KMS-11 (cell line): ENCODE measurements at regions not wholly inside any gene's neighbourhood (a gene's known extent, or its start where the extent isn't known, plus 50 kb on each side); places are given as distances from the start of the nearest gene placed in this dataset.

Source experiments
- H2AFZ ChIP-seq: fragments of 200-600 bp; sonication (generic); 2 replicates; pipeline ENCODE4 v1.6.1; 2016; ENCODE audit warnings: antibody characterized with exemption, mixed run types, low read depth
- H3K27ac ChIP-seq: fragments of 200-600 bp; sonication (generic); 2 replicates; pipeline ENCODE4 v1.6.1; 2016; ENCODE audit warnings: mild to moderate bottlenecking, mixed run types
- H3K27me3 ChIP-seq: fragments of 200-600 bp; sonication (generic); 2 replicates; pipeline ENCODE4 v1.6.1; 2017; ENCODE audit warnings: mild to moderate bottlenecking, low read depth, mixed run types, moderate library complexity; ENCODE audit not compliant: insufficient read depth
- H3K36me3 ChIP-seq: fragments of 200-600 bp; sonication (generic); 2 replicates; pipeline ENCODE4 v1.6.1; 2017; ENCODE audit warnings: mild to moderate bottlenecking, mixed run types; ENCODE audit not compliant: insufficient read depth
- H3K4me1 ChIP-seq: fragments of 200-600 bp; sonication (generic); 2 replicates; pipeline ENCODE4 v1.6.1; 2016; ENCODE audit warnings: mild to moderate bottlenecking, low read depth, mixed run types; ENCODE audit not compliant: poor library complexity, severe bottlenecking
- H3K4me2 ChIP-seq: fragments of 200-600 bp; sonication (generic); 2 replicates; pipeline ENCODE4 v1.7.0; 2016; ENCODE audit warnings: mild to moderate bottlenecking, mixed run types
- H3K4me3 ChIP-seq: fragments of 200-600 bp; sonication (generic); IDR thresholded peaks from 2 replicates; pipeline ENCODE4 v1.6.1; 2017; ENCODE audit warnings: low read depth, low read length, mixed read lengths; ENCODE audit not compliant: insufficient read depth
- H3K79me2 ChIP-seq: fragments of 200-600 bp; sonication (generic); 2 replicates; pipeline ENCODE4 v1.6.1; 2016; ENCODE audit warnings: low read depth, mixed run types; ENCODE audit not compliant: insufficient read depth
- H3K9ac ChIP-seq: fragments of 200-600 bp; sonication (generic); 2 replicates; pipeline ENCODE4 v1.6.1; 2016; ENCODE audit warnings: mild to moderate bottlenecking, mixed run types
- H4K20me1 ChIP-seq: fragments of 200-600 bp; sonication (generic); 2 replicates; pipeline ENCODE4 v1.6.1; 2016; ENCODE audit warnings: mild to moderate bottlenecking, mixed run types; ENCODE audit not compliant: insufficient read depth
- TF ChIP-seq, protein P1 (sequence below): fragments of 200-600 bp; sonication (generic); conservative IDR thresholded peaks from 2 replicates; pipeline ENCODE4 v1.6.1; 2017; ENCODE audit warnings: low read depth, mild to moderate bottlenecking, antibody characterized with exemption, low read length, moderate library complexity, mixed read lengths

DNA sequence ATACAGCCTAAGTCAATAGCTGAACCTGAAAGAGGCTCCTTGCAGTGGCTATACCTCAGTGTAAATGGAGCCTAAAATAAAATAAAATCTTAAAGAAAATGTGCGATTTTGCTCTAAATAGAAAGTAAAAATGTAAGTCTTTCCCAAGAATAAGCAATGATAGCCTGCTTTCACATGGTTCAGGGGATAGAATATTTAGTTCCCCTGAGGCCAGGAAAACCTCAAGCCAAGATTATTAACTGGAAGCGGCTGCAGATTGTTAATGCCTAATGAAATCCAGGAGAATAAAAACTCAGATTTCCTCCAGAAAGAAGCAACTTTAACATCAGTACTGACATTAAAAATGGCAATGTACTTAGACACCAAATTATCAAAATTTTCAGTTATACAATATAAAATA is 463.7 kb downstream of the CYLC2 start:
- no peak overlapping the region for H3K4me2 ChIP-seq
- no peak overlapping the region for H2AFZ ChIP-seq
- H4K20me1 ChIP-seq, result no peaks in the 10 kb centered on the region
- H3K27ac ChIP-seq, result no peak overlapping the region
- no peaks in the 10 kb centered on the region for H3K4me1 ChIP-seq
- H3K79me2 ChIP-seq, result no peaks in the 10 kb centered on the region
- H3K36me3 ChIP-seq, result no peaks in the 10 kb centered on the region
- TF ChIP-seq, protein P1, sequence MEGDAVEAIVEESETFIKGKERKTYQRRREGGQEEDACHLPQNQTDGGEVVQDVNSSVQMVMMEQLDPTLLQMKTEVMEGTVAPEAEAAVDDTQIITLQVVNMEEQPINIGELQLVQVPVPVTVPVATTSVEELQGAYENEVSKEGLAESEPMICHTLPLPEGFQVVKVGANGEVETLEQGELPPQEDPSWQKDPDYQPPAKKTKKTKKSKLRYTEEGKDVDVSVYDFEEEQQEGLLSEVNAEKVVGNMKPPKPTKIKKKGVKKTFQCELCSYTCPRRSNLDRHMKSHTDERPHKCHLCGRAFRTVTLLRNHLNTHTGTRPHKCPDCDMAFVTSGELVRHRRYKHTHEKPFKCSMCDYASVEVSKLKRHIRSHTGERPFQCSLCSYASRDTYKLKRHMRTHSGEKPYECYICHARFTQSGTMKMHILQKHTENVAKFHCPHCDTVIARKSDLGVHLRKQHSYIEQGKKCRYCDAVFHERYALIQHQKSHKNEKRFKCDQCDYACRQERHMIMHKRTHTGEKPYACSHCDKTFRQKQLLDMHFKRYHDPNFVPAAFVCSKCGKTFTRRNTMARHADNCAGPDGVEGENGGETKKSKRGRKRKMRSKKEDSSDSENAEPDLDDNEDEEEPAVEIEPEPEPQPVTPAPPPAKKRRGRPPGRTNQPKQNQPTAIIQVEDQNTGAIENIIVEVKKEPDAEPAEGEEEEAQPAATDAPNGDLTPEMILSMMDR, result no peak
- no peaks in the 10 kb centered on the region for H3K27me3 ChIP-seq
- H3K9ac ChIP-seq, result no peak overlapping the region
- no peak overlapping the region for H3K4me3 ChIP-seq

DNA sequence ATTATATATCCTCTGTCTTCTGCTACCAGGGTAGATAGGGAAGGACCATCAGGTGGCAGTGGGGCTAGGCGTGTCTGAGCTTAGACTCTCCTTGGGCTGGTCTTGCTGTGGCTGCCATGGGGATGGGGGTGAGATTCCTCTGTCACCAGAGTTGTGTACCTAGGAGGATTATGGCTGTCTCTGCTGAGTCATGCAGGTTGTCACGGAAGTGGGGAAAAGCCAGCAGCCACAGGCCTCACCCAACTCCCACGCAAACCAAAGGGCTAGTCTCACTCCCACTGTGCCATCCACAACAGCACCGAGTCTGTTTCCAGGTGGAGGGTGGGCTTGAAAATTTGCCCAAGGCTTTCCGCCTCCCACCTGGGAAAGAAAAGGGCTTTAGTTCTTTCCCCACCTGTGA is 476.1 kb downstream of the CYLC2 start:
- TF ChIP-seq, protein P1, result no peak
- H3K79me2 ChIP-seq, result no peaks in the 10 kb centered on the region
- no peak overlapping the region for H3K27ac ChIP-seq
- no peaks in the 10 kb centered on the region for H3K36me3 ChIP-seq
- H4K20me1 ChIP-seq, result no peaks in the 10 kb centered on the region
- H3K4me3 ChIP-seq, result no peak overlapping the region
- H3K4me1 ChIP-seq, result peaks cover 18% of the 10 kb centered on the region
- H3K27me3 ChIP-seq, result no peaks in the 10 kb centered on the region
- H3K4me2 ChIP-seq, result no peak overlapping the region
- no peak overlapping the region for H2AFZ ChIP-seq
- no peak overlapping the region for H3K9ac ChIP-seq

DNA sequence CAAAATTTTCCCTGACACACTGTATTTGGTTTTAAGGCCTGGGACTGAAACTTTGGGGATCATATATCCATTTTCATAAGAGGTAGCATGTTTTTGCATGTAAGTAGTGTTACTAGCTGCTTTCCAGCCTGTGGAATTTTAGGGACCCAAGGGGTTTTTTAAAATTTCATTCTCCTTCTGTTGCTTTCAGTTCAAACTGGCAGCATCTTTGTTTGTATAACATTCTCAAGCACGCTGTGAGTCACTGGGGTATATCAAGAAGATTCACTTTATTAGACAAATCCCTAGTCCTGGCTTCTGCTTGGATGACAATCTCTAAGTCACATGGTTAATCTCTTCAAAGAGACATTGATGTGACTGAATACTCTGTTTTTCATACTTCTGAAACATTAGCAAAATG is 479.0 kb downstream of the CYLC2 start:
- Histone ChIP-seq H3K27me3 (no peaks in the 10 kb centered on the region), H3K4me2 (no peak overlapping the region), H2AFZ (no peak overlapping the region), H3K4me3 (no peak overlapping the region), H4K20me1 (no peaks in the 10 kb centered on the region), H3K36me3 (no peaks in the 10 kb centered on the region), H3K4me1 (peaks cover 5% of the 10 kb centered on the region), H3K27ac (no peak overlapping the region), H3K79me2 (no peaks in the 10 kb centered on the region), H3K9ac (no peak overlapping the region)
- TF ChIP-seq, protein P1, result no peak

DNA sequence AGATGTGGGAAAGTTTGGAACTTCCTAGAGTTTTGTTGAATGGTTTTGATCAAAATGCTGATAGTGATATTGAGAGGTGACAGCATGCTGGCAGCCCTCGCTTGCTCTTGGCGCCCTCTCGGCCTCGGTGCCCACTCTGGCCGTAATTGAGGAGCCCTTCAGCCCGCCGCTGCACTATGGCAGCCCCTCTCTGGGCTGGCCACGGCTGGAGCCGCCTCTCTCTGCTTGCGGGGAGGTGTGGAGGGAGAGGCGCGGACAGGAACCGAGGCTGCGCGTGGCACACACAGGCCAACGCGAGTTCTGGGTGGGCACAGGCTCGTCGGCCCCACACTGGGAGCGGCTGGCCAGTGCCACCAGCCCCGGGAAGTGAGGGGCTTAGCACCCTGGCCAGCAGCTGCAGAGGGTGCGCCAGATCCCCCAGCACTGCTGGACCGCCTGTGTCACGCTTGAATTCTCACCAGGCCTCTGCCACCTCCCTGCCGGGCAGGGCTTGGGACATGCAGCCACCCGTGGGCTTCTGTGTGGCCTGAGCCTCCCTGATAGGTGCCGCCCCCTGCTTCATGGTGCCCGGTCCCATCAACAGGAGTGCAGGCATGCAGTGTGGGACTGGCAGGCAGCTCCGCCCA is 488.5 kb downstream of the CYLC2 start:
- Histone ChIP-seq H3K27me3 (no peaks in the 10 kb centered on the region), H3K4me3 (no peak overlapping the region), H3K79me2 (no peaks in the 10 kb centered on the region), H3K36me3 (no peaks in the 10 kb centered on the region), H3K9ac (no peak overlapping the region), H4K20me1 (no peaks in the 10 kb centered on the region), H3K4me2 (no peak overlapping the region), H3K4me1 (no peaks in the 10 kb centered on the region), H2AFZ (no peak overlapping the region), H3K27ac (no peak overlapping the region)
- TF ChIP-seq, protein P1, result no peak
